ENCODE measurements at regions not wholly inside any gene's neighbourhood (a gene's known extent, or its start where the extent isn't known, plus 50 kb on each side); places are given as distances from the start of the nearest gene placed in this dataset.

DNA sequence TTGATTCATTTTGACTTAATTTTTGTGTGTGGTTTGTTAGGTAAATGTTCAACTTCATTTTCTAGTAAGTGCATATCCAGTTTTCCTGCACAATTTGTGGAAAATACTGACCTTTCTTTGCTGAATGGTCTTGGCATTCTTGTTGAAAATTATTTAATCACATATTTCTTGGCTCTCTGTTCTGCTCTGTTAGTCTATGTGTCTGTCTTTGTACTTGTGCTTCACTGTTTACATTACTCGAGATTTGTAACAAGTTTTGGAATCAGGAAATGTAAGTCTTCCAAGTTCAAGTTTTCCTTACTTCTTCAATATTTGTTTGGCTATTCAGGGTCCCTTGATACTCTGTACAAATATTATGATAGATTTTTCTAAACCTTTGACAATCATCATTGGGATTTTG is 838.2 kb upstream of the POM121L12 start:
- H3K9ac ChIP-seq = no peak overlapping the region
- no peaks in the 10 kb centered on the region for H3K79me2 ChIP-seq (ENCODE audit: low read depth)
- H3K27me3 Mint-ChIP-seq (ENCODE audit: insufficient read depth, low read depth) = no peaks in the 10 kb centered on the region
- H3K4me2 ChIP-seq = no peak overlapping the region
- no peak overlapping the region for H3K4me3 ChIP-seq
- no peak for DNase-seq (ENCODE audit: low spot score)
- no peaks in the 10 kb centered on the region for H3K36me3 ChIP-seq
- no peak overlapping the region for H3K4me3 Mint-ChIP-seq
- no peaks in the 10 kb centered on the region for H3K4me1 ChIP-seq
- no peaks in the 10 kb centered on the region for H3K9me3 ChIP-seq (ENCODE audit: low read depth)
- no peaks in the 10 kb centered on the region for H3K27me3 ChIP-seq
- H3K9me3 Mint-ChIP-seq = peaks cover 2% of the 10 kb centered on the region
- H2AFZ ChIP-seq (replicated peaks) = no peak overlapping the region
- TF ChIP-seq EZH2 (IDR thresholded peaks at IDR 0.05) = no peak
- TF ChIP-seq CTCF (IDR thresholded peaks at IDR 0.05) = no peak
- no peak for TF ChIP-seq EZH2phosphoT487 (IDR thresholded peaks at IDR 0.05)
- H3K4me1 Mint-ChIP-seq = no peaks in the 10 kb centered on the region
- no peaks in the 10 kb centered on the region for H3K36me3 Mint-ChIP-seq
- H3K27ac Mint-ChIP-seq = no peak overlapping the region
- no peak overlapping the region for H3K27ac ChIP-seq
- H3F3A ChIP-seq (ENCODE audit: low read depth) = no peaks in the 10 kb centered on the region
- H4K20me1 ChIP-seq (ENCODE audit: low read depth) = no peaks in the 10 kb centered on the region

- peaks cover 4% of the 10 kb centered on the region for H3K9me3 Mint-ChIP-seq
- Histone ChIP-seq H3K9ac (no peak overlapping the region), H2AFZ (replicated peaks) (no peak overlapping the region), H3K9me3 (ENCODE audit: low read depth) (no peaks in the 10 kb centered on the region), H3K36me3 (no peaks in the 10 kb centered on the region), H3K4me2 (no peak overlapping the region), H4K20me1 (ENCODE audit: low read depth) (no peaks in the 10 kb centered on the region), H3K27ac (no peak overlapping the region), H3K4me1 (no peaks in the 10 kb centered on the region), H3F3A (ENCODE audit: low read depth) (no peaks in the 10 kb centered on the region), H3K4me3 (no peak overlapping the region), H3K27me3 (no peaks in the 10 kb centered on the region), H3K79me2 (ENCODE audit: low read depth) (no peaks in the 10 kb centered on the region)
- no peak overlapping the region for H3K27ac Mint-ChIP-seq
- no peak for DNase-seq (ENCODE audit: low spot score)
- TF ChIP-seq CTCF (IDR thresholded peaks at IDR 0.05) = no peak
- TF ChIP-seq EZH2 (IDR thresholded peaks at IDR 0.05) = no peak
- TF ChIP-seq EZH2phosphoT487 (IDR thresholded peaks at IDR 0.05) = no peak
- no peaks in the 10 kb centered on the region for H3K36me3 Mint-ChIP-seq
- no peaks in the 10 kb centered on the region for H3K4me1 Mint-ChIP-seq
- H3K27me3 Mint-ChIP-seq (ENCODE audit: insufficient read depth, low read depth) = no peaks in the 10 kb centered on the region
- no peak overlapping the region for H3K4me3 Mint-ChIP-seq
Observed at GRCh38 chr7:52195664-52196063, 839.8 kb upstream of the POM121L12 start.

GRCh38 chr7:52189153-52189778 is 846.2 kb upstream of the POM121L12 start:
- no peaks in the 10 kb centered on the region for H4K20me1 ChIP-seq (ENCODE audit: low read depth)
- H3K36me3 Mint-ChIP-seq = no peaks in the 10 kb centered on the region
- no peaks in the 10 kb centered on the region for H3K27me3 ChIP-seq
- no peaks in the 10 kb centered on the region for H3K36me3 ChIP-seq
- no peak for DNase-seq (ENCODE audit: low spot score)
- H3K4me3 Mint-ChIP-seq = no peak overlapping the region
- H3K9ac ChIP-seq = no peak overlapping the region
- H3K4me3 ChIP-seq = no peak overlapping the region
- no peak overlapping the region for H3K27ac Mint-ChIP-seq
- no peaks in the 10 kb centered on the region for H3K9me3 ChIP-seq (ENCODE audit: low read depth)
- peaks cover 17% of the 10 kb centered on the region for H3K4me1 Mint-ChIP-seq
- H3K9me3 Mint-ChIP-seq = peaks cover 14% of the 10 kb centered on the region
- no peaks in the 10 kb centered on the region for H3F3A ChIP-seq (ENCODE audit: low read depth)
- H2AFZ ChIP-seq (replicated peaks) = peak overlapping the region; percentile 18
- peaks cover 2% of the 10 kb centered on the region for H3K27me3 Mint-ChIP-seq (ENCODE audit: insufficient read depth, low read depth)
- TF ChIP-seq EZH2phosphoT487 (IDR thresholded peaks at IDR 0.05) = no peak
- no peak for TF ChIP-seq CTCF (IDR thresholded peaks at IDR 0.05)
- no peak for TF ChIP-seq EZH2 (IDR thresholded peaks at IDR 0.05)
- no peak overlapping the region for H3K27ac ChIP-seq
- H3K4me2 ChIP-seq = no peak overlapping the region
- no peaks in the 10 kb centered on the region for H3K79me2 ChIP-seq (ENCODE audit: low read depth)
- no peaks in the 10 kb centered on the region for H3K4me1 ChIP-seq

Measured in neural progenitor cell (in vitro differentiated cells).